ENCODE measurements at regions not wholly inside any gene's neighbourhood (a gene's known extent, or its start where the extent isn't known, plus 50 kb on each side); places are given as distances from the start of the nearest gene placed in this dataset.
"Not testable (repeated sequence)": the region's sequence is repeated elsewhere in the genome, so short reads cannot be mapped to it uniquely, and the experiment has no call there.

DNA sequence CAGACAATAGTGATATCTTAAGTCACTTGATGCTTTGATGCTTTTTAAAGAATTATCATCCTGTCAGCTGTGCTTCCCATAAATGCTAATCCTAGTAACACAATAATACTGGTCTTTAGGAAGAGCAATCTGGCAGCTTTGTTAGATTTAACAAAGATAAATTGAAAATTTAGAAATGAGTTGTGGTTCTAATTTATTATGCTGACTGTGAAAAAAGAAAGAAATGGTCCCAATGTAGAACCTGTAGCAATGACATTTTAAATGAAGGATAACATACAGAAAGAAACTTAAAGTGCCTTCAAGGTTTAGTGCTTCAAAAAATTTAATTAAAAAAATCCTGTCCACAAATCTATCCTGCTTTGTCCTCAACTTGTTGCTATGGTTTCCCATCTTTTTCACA is 81.6 kb upstream of the HGF start:
- intact Hi-C loops (cut with DNase I, micrococcal nuclease): no loop called here
- H3K9me3 Mint-ChIP-seq: peaks cover 4% of the 10 kb centered on the region
- no peak overlapping the region for H3K27ac Mint-ChIP-seq
- Histone ChIP-seq H3K27ac (ENCODE audit: low read depth in 1 of 2, low read length in 2 of 2) (no peak overlapping the region), H3K4me1 (ENCODE audit: insufficient read depth, low read length) (no peaks in the 10 kb centered on the region), H3K36me3 (ENCODE audit: insufficient read depth, low read length) (no peaks in the 10 kb centered on the region), H3K9me3 (ENCODE audit: control insufficient read depth in 1 of 2, insufficient read depth in 1 of 2, low read length in 2 of 2) (no peaks in the 10 kb centered on the region), H3K27me3 (ENCODE audit: control insufficient read depth in 1 of 2, insufficient read depth in 2 of 2, low read length in 2 of 2) (no peaks in the 10 kb centered on the region), H3K4me3 (ENCODE audit: low read length) (no peak overlapping the region)
- ChIA-PET CTCF (no interaction called here), POLR2A (no interaction called here)
- H3K27me3 Mint-ChIP-seq: no peaks in the 10 kb centered on the region
- no peaks in the 10 kb centered on the region for H3K4me1 Mint-ChIP-seq (ENCODE audit: low read depth)
- ATAC-seq (ENCODE audit: poor library complexity): no peak
- H3K36me3 Mint-ChIP-seq (ENCODE audit: low read depth): no peaks in the 10 kb centered on the region
- TF ChIP-seq, protein P1, sequence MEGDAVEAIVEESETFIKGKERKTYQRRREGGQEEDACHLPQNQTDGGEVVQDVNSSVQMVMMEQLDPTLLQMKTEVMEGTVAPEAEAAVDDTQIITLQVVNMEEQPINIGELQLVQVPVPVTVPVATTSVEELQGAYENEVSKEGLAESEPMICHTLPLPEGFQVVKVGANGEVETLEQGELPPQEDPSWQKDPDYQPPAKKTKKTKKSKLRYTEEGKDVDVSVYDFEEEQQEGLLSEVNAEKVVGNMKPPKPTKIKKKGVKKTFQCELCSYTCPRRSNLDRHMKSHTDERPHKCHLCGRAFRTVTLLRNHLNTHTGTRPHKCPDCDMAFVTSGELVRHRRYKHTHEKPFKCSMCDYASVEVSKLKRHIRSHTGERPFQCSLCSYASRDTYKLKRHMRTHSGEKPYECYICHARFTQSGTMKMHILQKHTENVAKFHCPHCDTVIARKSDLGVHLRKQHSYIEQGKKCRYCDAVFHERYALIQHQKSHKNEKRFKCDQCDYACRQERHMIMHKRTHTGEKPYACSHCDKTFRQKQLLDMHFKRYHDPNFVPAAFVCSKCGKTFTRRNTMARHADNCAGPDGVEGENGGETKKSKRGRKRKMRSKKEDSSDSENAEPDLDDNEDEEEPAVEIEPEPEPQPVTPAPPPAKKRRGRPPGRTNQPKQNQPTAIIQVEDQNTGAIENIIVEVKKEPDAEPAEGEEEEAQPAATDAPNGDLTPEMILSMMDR (IDR thresholded peaks at IDR 0.05): no peak
- no peak for DNase-seq
- H3K4me3 Mint-ChIP-seq: no peak overlapping the region

DNA sequence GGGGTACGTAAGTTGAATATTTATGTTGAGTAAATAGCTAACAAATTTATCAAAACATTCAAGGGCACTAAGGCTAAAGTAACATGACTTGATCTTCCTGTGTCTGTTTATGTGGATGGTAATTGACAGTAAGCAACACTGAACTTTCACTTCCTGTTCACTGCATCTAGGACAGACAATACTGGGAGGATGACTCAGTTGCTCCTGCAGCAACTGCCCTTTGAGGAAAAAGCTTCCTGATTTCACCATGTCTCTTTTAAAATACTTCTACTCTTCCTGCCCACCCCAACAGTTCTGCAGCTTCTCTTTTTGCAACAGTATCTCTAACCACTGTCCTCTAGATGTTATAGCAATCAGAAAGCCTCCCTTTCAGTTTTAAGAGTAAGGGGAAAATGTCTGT is 76.6 kb upstream of the HGF start:
- no peaks in the 10 kb centered on the region for H3K36me3 Mint-ChIP-seq (ENCODE audit: low read depth)
- intact Hi-C loops (cut with DNase I, micrococcal nuclease): no loop called here
- H3K27ac Mint-ChIP-seq: no peak overlapping the region
- Histone ChIP-seq H3K36me3 (ENCODE audit: insufficient read depth, low read length) (no peaks in the 10 kb centered on the region), H3K27ac (ENCODE audit: low read depth in 1 of 2, low read length in 2 of 2) (no peak overlapping the region), H3K4me3 (ENCODE audit: low read length) (no peak overlapping the region), H3K4me1 (ENCODE audit: insufficient read depth, low read length) (no peaks in the 10 kb centered on the region), H3K27me3 (ENCODE audit: control insufficient read depth in 1 of 2, insufficient read depth in 2 of 2, low read length in 2 of 2) (no peaks in the 10 kb centered on the region), H3K9me3 (ENCODE audit: control insufficient read depth in 1 of 2, insufficient read depth in 1 of 2, low read length in 2 of 2) (no peaks in the 10 kb centered on the region)
- ChIA-PET CTCF (no interaction called here), POLR2A (no interaction called here)
- H3K4me1 Mint-ChIP-seq (ENCODE audit: low read depth): no peaks in the 10 kb centered on the region
- DNase-seq (peak in 3 of 14 experiments; percentile 12 to 59 (median 46)), ATAC-seq (ENCODE audit: poor library complexity) (no peak)
- TF ChIP-seq, protein P1 (IDR thresholded peaks at IDR 0.05): no peak
- H3K4me3 Mint-ChIP-seq: no peak overlapping the region
- H3K9me3 Mint-ChIP-seq: peaks cover 4% of the 10 kb centered on the region
- H3K27me3 Mint-ChIP-seq: no peaks in the 10 kb centered on the region

DNA sequence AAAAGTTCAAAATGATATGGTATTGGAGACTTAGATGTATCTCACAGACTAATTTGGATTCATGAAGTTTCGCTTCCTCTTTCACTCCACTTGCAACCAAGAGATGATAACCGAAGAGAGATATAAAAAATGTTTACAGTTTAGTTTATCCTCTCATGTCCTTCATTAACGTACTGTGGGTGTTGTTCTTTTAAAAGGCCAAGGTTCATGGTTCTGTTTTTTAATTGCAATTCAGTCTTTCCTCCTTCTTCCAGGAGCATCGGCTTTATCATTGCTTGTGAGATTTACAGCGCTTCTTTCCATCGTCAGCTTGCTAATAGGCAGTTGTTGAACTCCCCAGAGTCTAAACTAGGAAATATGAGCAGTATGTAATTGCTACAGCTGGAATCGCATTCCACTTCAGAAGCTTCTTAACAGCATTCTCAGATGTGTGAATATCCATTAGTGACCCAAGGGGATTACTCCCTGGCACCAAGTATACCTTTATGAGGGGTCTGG is 75.9 kb upstream of the HGF start:
- Histone ChIP-seq H3K36me3 (ENCODE audit: insufficient read depth, low read length) (no peaks in the 10 kb centered on the region), H3K27me3 (ENCODE audit: control insufficient read depth in 1 of 2, insufficient read depth in 2 of 2, low read length in 2 of 2) (no peaks in the 10 kb centered on the region), H3K9me3 (ENCODE audit: control insufficient read depth in 1 of 2, insufficient read depth in 1 of 2, low read length in 2 of 2) (no peaks in the 10 kb centered on the region), H3K27ac (ENCODE audit: low read depth in 1 of 2, low read length in 2 of 2) (no peak overlapping the region), H3K4me1 (ENCODE audit: insufficient read depth, low read length) (no peaks in the 10 kb centered on the region), H3K4me3 (ENCODE audit: low read length) (no peak overlapping the region)
- Mint-ChIP-seq H3K9me3 (peaks cover 4% of the 10 kb centered on the region), H3K4me3 (no peak overlapping the region), H3K36me3 (ENCODE audit: low read depth) (no peaks in the 10 kb centered on the region), H3K27ac (no peak overlapping the region), H3K4me1 (ENCODE audit: low read depth) (no peaks in the 10 kb centered on the region), H3K27me3 (no peaks in the 10 kb centered on the region)
- no peak for ATAC-seq (ENCODE audit: poor library complexity)
- TF ChIP-seq, protein P1 (IDR thresholded peaks at IDR 0.05): no peak
- ChIA-PET POLR2A (no interaction called here), CTCF (no interaction called here)
- intact Hi-C loops (cut with DNase I, micrococcal nuclease): no loop called here
- peak in 1 of 14 experiments; percentile 11 for DNase-seq

DNA sequence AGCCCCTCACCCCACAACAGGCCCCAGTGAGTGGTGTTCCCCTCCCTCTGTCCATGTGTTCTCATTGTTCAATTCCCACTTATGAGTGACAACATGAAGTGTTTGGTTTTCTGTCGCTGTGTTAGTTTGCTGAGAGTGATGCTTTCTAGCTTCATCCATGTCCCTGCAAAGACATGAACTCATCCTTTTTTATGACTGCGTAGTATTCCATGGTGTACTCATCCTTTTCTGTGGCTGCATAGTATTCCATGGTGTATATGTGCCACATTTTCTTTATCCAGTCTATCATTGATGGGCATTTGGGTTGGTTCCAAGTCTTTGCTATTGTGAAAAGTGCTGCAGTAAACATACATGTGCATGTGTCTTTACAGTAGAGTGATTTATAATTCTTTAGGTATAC is 73.8 kb upstream of the HGF start:
- ATAC-seq (ENCODE audit: poor library complexity); H3K27me3 ChIP-seq (ENCODE audit: control insufficient read depth in 1 of 2, insufficient read depth in 2 of 2, low read length in 2 of 2); CTCF ChIA-PET; DNase-seq; H3K4me3 ChIP-seq (ENCODE audit: low read length); H3K27ac ChIP-seq (ENCODE audit: low read depth in 1 of 2, low read length in 2 of 2); H3K4me3 Mint-ChIP-seq; H3K36me3 Mint-ChIP-seq (ENCODE audit: low read depth); H3K4me1 Mint-ChIP-seq (ENCODE audit: low read depth); H3K9me3 ChIP-seq (ENCODE audit: control insufficient read depth in 1 of 2, insufficient read depth in 1 of 2, low read length in 2 of 2); H3K9me3 Mint-ChIP-seq; H3K27me3 Mint-ChIP-seq; POLR2A ChIA-PET; H3K27ac Mint-ChIP-seq; intact Hi-C loops (cut with DNase I, micrococcal nuclease); H3K4me1 ChIP-seq (ENCODE audit: insufficient read depth, low read length); H3K36me3 ChIP-seq (ENCODE audit: insufficient read depth, low read length): not testable (repeated sequence)
